Colonic mucosa (tissue), 4 donors: ENCODE measurements at regions not wholly inside any gene's neighbourhood (a gene's known extent, or its start where the extent isn't known, plus 50 kb on each side); places are given as distances from the start of the nearest gene placed in this dataset.

ENCODE experiments used
- DNase-seq: peaks from one replicate; pipeline ENCODE4 v3.0.0-alpha.2; 2020
- H3K27ac ChIP-seq: fragments of 200-600 bp; one replicate; pipeline ENCODE4 v1.8.0; 2021
- H3K27me3 ChIP-seq: fragments of 200-600 bp; one replicate; pipeline ENCODE4 v1.8.0; 2021
- H3K36me3 ChIP-seq: fragments of 200-600 bp; one replicate; pipeline ENCODE4 v1.8.0; 2021
- H3K4me1 ChIP-seq: fragments of 200-600 bp; one replicate; pipeline ENCODE4 v1.8.0; 2021; ENCODE audit warnings: mild to moderate bottlenecking
- H3K4me3 ChIP-seq: fragments of 200-600 bp; one replicate; pipeline ENCODE4 v1.8.0; 2021
- H3K9ac ChIP-seq, 2 donors: one replicate each; pipeline ENCODE4 v1.7.0; 2013; ENCODE audit warnings: control low read depth in 2 of 2, low read depth in 2 of 2, low read length in 2 of 2
- H3K9me3 ChIP-seq: fragments of 200-600 bp; one replicate; pipeline ENCODE4 v1.8.0; 2021
- CTCF ChIP-seq: fragments of 200-600 bp; IDR thresholded peaks from one replicate; pipeline ENCODE4 v1.8.0; 2022; ENCODE audit warnings: antibody characterized with exemption, mild to moderate bottlenecking
- intact Hi-C: fragments of 100-400 bp; cut with DNase I; formaldehyde crosslinking; loops from one replicate; pipeline ENCODE4 v1.14.1; 2022
- donor health status: healthy.
- donor health status: DM: no; HTN: no; CAD: no.
- donor health status: DM: no; HTN: no; CAD: no.

GRCh38 chr18:1446765-1447164 lies 542.1 kb downstream of the ADCYAP1 start:
- Histone ChIP-seq H3K27me3 (no peaks in the 10 kb centered on the region), H3K4me1 (no peaks in the 10 kb centered on the region), H3K4me3 (no peak overlapping the region), H3K36me3 (no peaks in the 10 kb centered on the region), H3K9me3 (no peaks in the 10 kb centered on the region), H3K9ac (no peak overlapping the region), H3K27ac (no peak overlapping the region)
- intact Hi-C loops = no loop called here
- no peak for TF ChIP-seq CTCF
- DNase-seq = no peak

GRCh38 chr18:1452821-1453220 lies 548.1 kb downstream of the ADCYAP1 start:
- Histone ChIP-seq H3K9ac (no peak overlapping the region), H3K36me3 (no peaks in the 10 kb centered on the region), H3K4me3 (no peak overlapping the region), H3K9me3 (no peaks in the 10 kb centered on the region), H3K27ac (no peak overlapping the region), H3K4me1 (no peaks in the 10 kb centered on the region), H3K27me3 (no peaks in the 10 kb centered on the region)
- DNase-seq = no peak
- TF ChIP-seq CTCF = no peak
- intact Hi-C loops = no loop called here

- H3K36me3 ChIP-seq = no peaks in the 10 kb centered on the region
- no peak for DNase-seq
- no peaks in the 10 kb centered on the region for H3K9me3 ChIP-seq
- no peak overlapping the region for H3K27ac ChIP-seq
- H3K9ac ChIP-seq = no peak overlapping the region
- no peaks in the 10 kb centered on the region for H3K27me3 ChIP-seq
- intact Hi-C loops = no loop called here
- no peak overlapping the region for H3K4me3 ChIP-seq
- no peaks in the 10 kb centered on the region for H3K4me1 ChIP-seq
- TF ChIP-seq CTCF = no peak
Measured at GRCh38 chr18:1455605-1456004, 550.9 kb downstream of the ADCYAP1 start.

GRCh38 chr18:1458547-1458946 lies 553.9 kb downstream of the ADCYAP1 start:
- H3K9ac ChIP-seq = no peak overlapping the region
- intact Hi-C loops = no loop called here
- H3K4me1 ChIP-seq = no peaks in the 10 kb centered on the region
- DNase-seq = no peak
- H3K36me3 ChIP-seq = no peaks in the 10 kb centered on the region
- no peaks in the 10 kb centered on the region for H3K27me3 ChIP-seq
- no peak overlapping the region for H3K27ac ChIP-seq
- H3K9me3 ChIP-seq = no peaks in the 10 kb centered on the region
- TF ChIP-seq CTCF = no peak
- no peak overlapping the region for H3K4me3 ChIP-seq

- Histone ChIP-seq H3K4me1 (no peaks in the 10 kb centered on the region), H3K4me3 (no peak overlapping the region), H3K36me3 (no peaks in the 10 kb centered on the region), H3K9ac (no peak overlapping the region), H3K9me3 (no peaks in the 10 kb centered on the region), H3K27me3 (no peaks in the 10 kb centered on the region), H3K27ac (no peak overlapping the region)
- DNase-seq = no peak
- TF ChIP-seq CTCF = no peak
- intact Hi-C loops = no loop called here
Measured at GRCh38 chr18:1463981-1464380, 559.3 kb downstream of the ADCYAP1 start.
